ENCODE measurements at regions not wholly inside any gene's neighbourhood (a gene's known extent, or its start where the extent isn't known, plus 50 kb on each side); places are given as distances from the start of the nearest gene placed in this dataset.
A peak's percentile ranks its signal among the peaks of the same experiment; 100 is the strongest.

DNA sequence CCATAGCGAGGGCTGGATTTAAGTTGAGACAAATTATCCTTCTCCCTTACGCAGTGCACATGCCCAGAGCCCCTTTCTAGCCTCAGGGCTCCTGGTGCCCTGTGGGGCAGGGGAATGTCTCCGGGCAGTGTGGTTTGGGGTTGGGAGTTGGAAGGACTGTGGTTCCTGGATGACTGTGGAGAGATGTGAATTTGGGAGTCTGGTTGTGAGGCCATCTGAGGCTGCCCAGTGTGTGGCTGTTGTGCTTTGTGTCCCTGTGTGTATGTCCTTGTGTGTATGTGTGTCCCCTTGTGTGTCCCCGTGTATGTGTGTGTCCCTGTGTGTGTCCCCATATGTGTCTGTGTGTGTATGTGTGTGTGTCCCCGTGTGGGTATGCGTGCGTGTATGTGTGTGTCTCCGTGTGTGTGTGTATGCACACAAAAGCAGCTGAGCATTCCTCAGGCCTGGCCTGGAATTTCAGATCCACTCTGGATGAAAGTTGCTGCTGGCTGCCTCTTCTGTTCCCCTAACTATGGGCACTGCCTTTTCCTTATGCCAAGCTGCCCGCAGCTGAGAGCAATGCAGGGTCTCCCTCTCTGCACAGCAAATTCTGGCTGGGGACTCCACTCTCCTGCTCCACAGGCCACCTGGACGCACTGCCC is 65.4 kb downstream of the UBIAD1 start:
- DNase-seq (ENCODE audit: low read depth), result peak; percentile 93

GRCh38 chr1:11339346-11340232 is 66.6 kb downstream of the UBIAD1 start:
- peak; percentile 97 for DNase-seq (ENCODE audit: low read depth)

GRCh38 chr1:11340233-11340632 is 67.2 kb downstream of the UBIAD1 start:
- DNase-seq (ENCODE audit: low read depth), result no peak

DNA sequence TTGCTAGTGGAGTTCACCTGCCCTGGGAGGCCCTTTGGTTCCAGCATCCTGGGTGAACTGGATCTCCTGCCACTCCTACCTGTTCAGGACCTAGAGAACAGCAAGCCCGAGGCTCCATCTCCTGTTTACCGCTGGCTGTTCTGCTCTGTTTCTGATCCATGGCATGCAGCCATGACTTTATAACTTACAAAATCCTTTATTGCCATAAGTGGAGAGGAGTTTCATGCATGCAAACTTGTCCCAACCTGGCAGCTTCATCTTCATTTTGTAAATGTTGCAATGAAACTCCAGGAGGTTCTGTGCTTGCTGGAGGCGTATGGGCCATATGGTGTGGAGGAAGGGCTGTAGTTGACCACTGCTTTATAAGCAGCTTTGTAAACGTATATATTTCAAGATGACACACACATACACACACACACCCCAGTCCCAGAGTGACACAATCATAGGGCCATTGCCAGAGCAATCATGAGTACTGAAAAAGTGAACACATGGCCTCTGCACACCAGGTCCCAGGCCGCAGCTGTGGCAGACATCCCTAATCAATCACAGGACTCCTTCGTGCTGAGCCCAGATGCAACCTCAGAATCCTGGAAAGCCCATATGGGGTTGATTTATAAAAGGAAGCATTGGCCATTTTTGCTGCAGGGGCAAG is 69.0 kb downstream of the UBIAD1 start:
- peak; percentile 21 for DNase-seq (ENCODE audit: low read depth)

DNA sequence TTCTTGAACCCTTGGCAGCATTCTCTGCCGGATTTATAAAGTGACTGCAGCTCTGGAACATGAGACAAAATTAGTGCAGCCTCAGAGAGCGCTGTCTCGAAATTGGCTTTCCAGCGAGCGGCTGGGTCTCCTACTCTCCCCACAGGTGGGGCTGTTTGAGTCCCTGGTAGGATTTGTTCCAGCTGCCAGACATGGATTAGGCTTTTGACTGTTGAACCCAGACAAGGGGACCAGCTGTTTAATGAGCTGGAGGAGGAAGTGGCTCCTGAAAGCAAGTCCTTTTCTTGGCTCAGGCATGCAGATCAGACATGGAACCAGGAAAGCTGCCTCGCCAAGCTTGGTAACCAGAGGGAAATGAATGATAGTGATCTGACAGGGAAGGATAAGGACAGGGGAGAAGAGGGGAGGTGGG is 69.6 kb downstream of the UBIAD1 start:
- peak; percentile 34 for DNase-seq (ENCODE audit: low read depth)

GRCh38 chr1:11345971-11346715 is 73.1 kb downstream of the UBIAD1 start:
- no peak for DNase-seq (ENCODE audit: low read depth)

DNA sequence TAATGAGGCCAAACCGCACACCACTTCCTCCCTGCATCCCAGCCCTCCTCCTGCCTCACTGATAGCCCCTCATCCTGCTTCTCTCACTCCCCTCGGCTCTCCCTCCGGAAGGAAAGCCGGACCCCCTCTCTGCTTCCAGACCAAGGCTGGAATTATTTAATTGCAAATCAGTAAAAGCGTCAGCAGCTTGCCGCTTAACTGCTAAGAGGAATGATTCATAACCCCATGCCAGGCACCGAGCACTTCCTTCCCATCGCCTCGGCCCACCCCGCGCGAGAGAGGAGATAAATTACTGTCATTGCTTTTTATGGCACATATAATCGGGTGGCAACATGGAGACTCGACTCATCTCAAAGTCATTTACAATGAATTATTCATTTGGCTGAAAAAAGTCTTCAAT is 77.3 kb downstream of the UBIAD1 start:
- no peak for DNase-seq (ENCODE audit: low read depth)

DNA sequence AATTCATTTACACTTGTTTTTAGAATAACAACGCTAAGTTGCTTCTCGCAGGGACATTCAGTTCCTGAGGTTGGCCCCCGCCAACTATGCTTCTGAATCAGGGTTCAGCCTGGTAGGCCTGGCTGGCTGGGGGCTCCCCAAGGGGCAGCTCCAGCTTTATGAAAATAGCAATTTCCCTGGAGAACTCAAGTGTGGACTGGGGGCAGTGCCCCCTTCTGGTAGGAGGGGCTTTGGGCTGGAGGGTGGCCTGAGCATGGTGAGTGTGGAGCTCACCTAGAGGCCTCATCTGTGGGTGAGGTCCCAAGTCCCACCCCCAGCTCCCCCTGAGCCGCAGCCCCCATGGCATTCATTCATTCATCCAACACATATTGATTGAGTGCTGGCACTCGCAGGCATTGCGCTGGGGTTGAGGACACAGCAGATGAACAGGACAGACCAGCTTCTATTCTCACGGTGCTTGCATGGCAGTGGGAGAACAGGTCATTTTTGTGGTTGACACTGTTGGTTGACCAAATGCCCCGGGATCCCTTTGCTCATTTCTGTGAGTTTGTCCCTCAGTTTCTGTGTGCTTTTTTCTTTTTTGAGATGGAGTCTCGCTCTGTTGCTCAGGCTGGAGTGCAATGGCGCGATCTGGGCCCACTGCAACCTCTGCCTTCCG is 79.2 kb downstream of the UBIAD1 start:
- DNase-seq (ENCODE audit: low read depth), result no peak

GRCh38 chr1:11352816-11353799 is 80.1 kb downstream of the UBIAD1 start:
- no peak for DNase-seq (ENCODE audit: low read depth)

- DNase-seq (ENCODE audit: low read depth), result no peak
These were observed 82.0 kb downstream of the UBIAD1 start for GRCh38 chr1:11354893-11355553.

DNA sequence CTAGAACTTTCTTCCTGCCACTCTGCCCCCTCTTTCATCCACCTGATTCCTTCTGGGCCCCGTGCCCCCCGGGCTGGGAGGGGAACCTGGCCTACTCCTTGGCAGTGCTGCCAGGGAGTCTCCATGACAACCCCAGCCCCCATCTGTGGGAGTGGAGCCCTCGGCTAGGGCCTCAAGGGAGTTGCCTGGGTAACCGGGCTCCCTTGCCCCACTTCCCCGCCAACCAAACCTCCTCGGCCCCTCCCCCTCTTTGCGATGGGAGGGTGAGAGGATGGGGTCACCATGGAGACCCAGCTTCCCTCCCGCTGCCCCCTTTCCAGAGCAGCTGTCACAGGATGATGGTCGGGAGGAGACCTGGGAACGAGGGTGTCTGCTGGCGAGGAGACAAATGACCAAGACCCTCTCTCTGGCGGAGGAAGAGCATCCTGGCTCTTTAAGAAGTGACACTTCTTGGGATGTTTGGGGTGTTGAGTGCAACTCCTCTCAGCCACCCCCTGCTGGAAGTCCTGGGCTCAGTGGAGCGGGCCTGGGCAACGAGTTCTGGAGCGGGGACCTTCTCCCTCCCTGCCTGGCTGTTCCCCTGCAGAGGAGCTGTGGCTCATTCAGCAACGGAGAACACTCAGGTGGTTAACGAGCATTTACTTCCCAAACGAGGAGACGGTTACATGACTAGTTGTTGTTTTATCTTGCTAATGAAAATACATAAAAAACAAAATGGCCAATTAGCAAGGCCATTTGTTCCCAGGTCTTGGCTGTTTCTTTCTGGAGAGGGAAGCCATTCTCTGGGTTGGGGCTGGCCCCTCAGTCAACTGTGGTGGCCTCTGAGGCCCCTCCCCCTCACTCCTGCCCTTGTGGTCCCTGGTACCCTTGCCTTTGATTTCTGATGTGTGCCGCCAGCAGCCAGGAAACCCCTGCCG is 82.8 kb downstream of the UBIAD1 start:
- DNase-seq (ENCODE audit: low read depth), result no peak

GRCh38 chr1:11357276-11357675 is 84.3 kb downstream of the UBIAD1 start:
- no peak for DNase-seq (ENCODE audit: low read depth)

- no peak for DNase-seq (ENCODE audit: low read depth)
These were observed 86.0 kb downstream of the UBIAD1 start for GRCh38 chr1:11358984-11359383.

GRCh38 chr1:11362547-11363021 is 89.6 kb downstream of the UBIAD1 start:
- DNase-seq (ENCODE audit: low read depth), result no peak

DNA sequence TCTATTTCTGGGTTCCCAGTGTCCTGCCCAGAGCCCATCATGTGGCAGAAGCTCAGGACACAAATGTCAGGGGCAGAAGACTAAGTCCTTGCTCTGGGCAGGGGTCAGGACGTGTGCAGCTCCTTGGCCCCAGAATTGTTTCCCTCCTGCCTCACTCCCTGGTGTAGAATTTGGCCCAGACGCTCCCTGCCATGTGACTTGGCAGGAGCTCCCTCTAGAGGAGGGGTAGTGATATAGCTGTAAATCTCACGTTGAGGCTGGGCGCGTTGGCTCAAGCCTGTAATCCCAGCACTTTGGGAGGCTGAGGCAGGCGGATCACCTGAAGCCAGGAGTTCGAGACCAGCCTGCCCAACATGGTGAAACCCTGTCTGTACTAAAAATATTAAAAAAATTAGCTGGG is 91.2 kb downstream of the UBIAD1 start:
- DNase-seq (ENCODE audit: low read depth), result peak; percentile 13

DNA sequence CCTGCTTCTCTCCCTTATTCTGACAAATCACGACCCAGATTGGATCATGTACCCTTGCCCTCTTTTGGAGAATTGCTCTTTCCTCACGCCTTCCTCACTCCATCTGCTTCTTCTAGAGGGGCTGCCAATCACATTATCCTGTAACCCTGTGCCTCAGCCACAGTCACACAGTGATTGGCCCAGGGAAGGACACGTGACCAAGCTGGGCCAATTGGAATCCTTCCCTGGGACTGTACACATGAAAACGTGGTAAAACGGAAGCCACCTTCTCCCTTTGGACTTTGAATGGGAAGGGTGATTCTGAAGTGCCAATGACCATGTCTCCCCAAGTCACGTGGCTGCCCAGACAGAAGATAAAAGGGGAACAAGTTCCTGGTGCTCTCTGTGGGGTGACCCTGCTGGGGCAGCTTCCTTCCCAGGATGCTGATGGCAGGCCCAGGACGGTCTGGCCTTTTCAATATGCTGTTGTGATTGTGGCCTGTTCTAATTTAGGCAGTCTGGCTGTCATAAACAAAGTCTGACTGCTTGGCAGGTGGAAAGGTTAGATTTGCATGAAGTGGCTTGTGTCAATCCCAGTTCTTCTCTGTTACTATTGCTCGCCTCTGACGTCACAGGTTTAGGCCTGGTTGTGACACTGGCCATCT is 92.9 kb downstream of the UBIAD1 start:
- DNase-seq (ENCODE audit: low read depth), result no peak

All from myocyte (in vitro differentiated cells).